ENCODE measurements at regions not wholly inside any gene's neighbourhood (a gene's known extent, or its start where the extent isn't known, plus 50 kb on each side); places are given as distances from the start of the nearest gene placed in this dataset.
"Not testable (repeated sequence)": the region's sequence is repeated elsewhere in the genome, so short reads cannot be mapped to it uniquely, and the experiment has no call there.

GRCh38 chr17:53633856-53634255 is 188.9 kb upstream of the KIF2B start:
- DNase-seq (ENCODE audit: low spot score), result no peak

GRCh38 chr17:53631486-53631885 is 191.2 kb upstream of the KIF2B start:
- no peak for DNase-seq (ENCODE audit: low spot score)

- no peak for DNase-seq (ENCODE audit: low spot score)
Observed at GRCh38 chr17:53630638-53631037, 192.1 kb upstream of the KIF2B start.

GRCh38 chr17:53630115-53630514 is 192.6 kb upstream of the KIF2B start:
- no peak for DNase-seq (ENCODE audit: low spot score)

- DNase-seq (ENCODE audit: low spot score), result no peak
Observed at GRCh38 chr17:53629188-53629587, 193.5 kb upstream of the KIF2B start.

- DNase-seq (ENCODE audit: low spot score), result no peak
Observed at GRCh38 chr17:53628011-53628410, 194.7 kb upstream of the KIF2B start.

- DNase-seq (ENCODE audit: low spot score), result no peak
Observed at GRCh38 chr17:53627511-53627910, 195.2 kb upstream of the KIF2B start.

GRCh38 chr17:53626286-53626685 is 196.4 kb upstream of the KIF2B start:
- DNase-seq (ENCODE audit: low spot score), result peak; percentile 3

GRCh38 chr17:53619025-53619424 is 203.7 kb upstream of the KIF2B start:
- DNase-seq (ENCODE audit: low spot score), result no peak

- not testable (repeated sequence) for DNase-seq (ENCODE audit: low spot score)
Observed at GRCh38 chr17:53608208-53608607, 214.5 kb upstream of the KIF2B start.

GRCh38 chr17:53607475-53607874 is 215.3 kb upstream of the KIF2B start:
- DNase-seq (ENCODE audit: low spot score), result no peak

GRCh38 chr17:53588317-53588716 is 234.4 kb upstream of the KIF2B start:
- DNase-seq (ENCODE audit: low spot score), result no peak

GRCh38 chr17:53574038-53574437 is 248.7 kb upstream of the KIF2B start:
- DNase-seq (ENCODE audit: low spot score), result no peak

GRCh38 chr17:53571342-53571741 is 251.4 kb upstream of the KIF2B start:
- no peak for DNase-seq (ENCODE audit: low spot score)

- no peak for DNase-seq (ENCODE audit: low spot score)
Observed at GRCh38 chr17:53570731-53571130, 252.0 kb upstream of the KIF2B start.

- no peak for DNase-seq (ENCODE audit: low spot score)
Observed at GRCh38 chr17:53560953-53561352, 261.8 kb upstream of the KIF2B start.

GRCh38 chr17:53548252-53548651 is 274.5 kb upstream of the KIF2B start:
- no peak for DNase-seq (ENCODE audit: low spot score)

- DNase-seq (ENCODE audit: low spot score), result no peak
Observed at GRCh38 chr17:53543472-53543871, 279.3 kb upstream of the KIF2B start.

GRCh38 chr17:53538129-53538617 is 284.6 kb upstream of the KIF2B start:
- no peak for DNase-seq (ENCODE audit: low spot score)

GRCh38 chr17:53527473-53527872 is 295.3 kb upstream of the KIF2B start:
- DNase-seq (ENCODE audit: low spot score), result no peak

- no peak for DNase-seq (ENCODE audit: low spot score)
Observed at GRCh38 chr17:53525590-53525989, 297.1 kb upstream of the KIF2B start.

- peak; percentile 19 for DNase-seq (ENCODE audit: low spot score)
Observed at GRCh38 chr17:53516636-53517035, 306.1 kb upstream of the KIF2B start.

- DNase-seq (ENCODE audit: low spot score), result no peak
Observed at GRCh38 chr17:53499277-53499676, 323.4 kb upstream of the KIF2B start.

GRCh38 chr17:53496356-53496755 is 326.4 kb upstream of the KIF2B start:
- DNase-seq (ENCODE audit: low spot score), result no peak

GRCh38 chr17:53492532-53492931 is 330.2 kb upstream of the KIF2B start:
- DNase-seq (ENCODE audit: low spot score), result no peak

Data from RKO (cell line).